ENCODE measurements at regions not wholly inside any gene's neighbourhood (a gene's known extent, or its start where the extent isn't known, plus 50 kb on each side); places are given as distances from the start of the nearest gene placed in this dataset.

DNA sequence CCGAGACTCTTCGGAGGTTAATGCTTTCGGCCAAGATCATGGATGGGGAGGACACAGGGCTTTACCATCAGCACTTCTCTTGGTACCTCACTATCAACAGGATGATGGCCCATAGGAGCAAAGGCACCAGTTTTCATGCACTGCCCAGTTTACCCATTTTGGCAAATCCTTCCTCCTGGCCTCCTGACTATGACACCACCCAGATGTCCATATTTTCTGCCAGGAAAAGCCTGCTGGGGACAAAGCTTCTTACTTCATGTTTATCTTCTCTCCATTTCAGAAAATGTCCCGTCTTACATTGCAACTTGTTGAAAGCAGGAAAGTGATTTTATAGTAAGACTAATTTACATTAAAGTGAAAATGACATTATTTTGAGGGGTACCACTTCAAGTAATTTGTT is 61.4 kb upstream of the GAS1 start:
- TF ChIP-seq, protein P1, sequence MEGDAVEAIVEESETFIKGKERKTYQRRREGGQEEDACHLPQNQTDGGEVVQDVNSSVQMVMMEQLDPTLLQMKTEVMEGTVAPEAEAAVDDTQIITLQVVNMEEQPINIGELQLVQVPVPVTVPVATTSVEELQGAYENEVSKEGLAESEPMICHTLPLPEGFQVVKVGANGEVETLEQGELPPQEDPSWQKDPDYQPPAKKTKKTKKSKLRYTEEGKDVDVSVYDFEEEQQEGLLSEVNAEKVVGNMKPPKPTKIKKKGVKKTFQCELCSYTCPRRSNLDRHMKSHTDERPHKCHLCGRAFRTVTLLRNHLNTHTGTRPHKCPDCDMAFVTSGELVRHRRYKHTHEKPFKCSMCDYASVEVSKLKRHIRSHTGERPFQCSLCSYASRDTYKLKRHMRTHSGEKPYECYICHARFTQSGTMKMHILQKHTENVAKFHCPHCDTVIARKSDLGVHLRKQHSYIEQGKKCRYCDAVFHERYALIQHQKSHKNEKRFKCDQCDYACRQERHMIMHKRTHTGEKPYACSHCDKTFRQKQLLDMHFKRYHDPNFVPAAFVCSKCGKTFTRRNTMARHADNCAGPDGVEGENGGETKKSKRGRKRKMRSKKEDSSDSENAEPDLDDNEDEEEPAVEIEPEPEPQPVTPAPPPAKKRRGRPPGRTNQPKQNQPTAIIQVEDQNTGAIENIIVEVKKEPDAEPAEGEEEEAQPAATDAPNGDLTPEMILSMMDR (optimal IDR thresholded peaks at IDR 0.05 in 1 of 3, IDR thresholded peaks at IDR 0.05 in 1 of 3, conservative IDR thresholded peaks at IDR 0.05 in 1 of 3; ENCODE audit: extremely low read depth in 1 of 3, insufficient read depth in 2 of 3, low read length in 3 of 3) = no peak
- no peak for TF ChIP-seq EZH2 (IDR thresholded peaks at IDR 0.05; ENCODE audit: low read length)
- dilution Hi-C loops (cut with MboI; ENCODE audit: extremely low pct_ligation_motif_present, low sequenced_read_pairs) = no loop called here
- H2AFZ ChIP-seq (ENCODE audit: control insufficient read depth, low read length) = no peak overlapping the region

DNA sequence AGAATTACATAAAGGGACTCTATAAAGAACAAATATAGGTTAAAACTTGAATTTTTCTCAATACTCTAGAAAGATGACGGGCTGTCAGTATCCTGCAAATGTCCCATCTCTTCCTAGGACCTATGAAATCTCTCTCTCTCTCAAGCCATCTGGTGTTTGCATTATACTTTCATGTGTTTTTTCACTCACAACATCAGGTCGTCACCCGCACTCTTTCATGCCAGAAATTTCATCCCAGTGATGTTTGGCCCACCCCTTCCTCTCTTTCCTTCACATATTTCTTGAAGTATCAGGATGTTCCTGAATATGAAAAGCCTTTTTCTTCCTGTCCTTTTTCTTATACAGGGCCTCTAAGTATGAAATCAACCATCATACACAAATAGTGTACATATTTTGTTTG is 63.3 kb upstream of the GAS1 start:
- TF ChIP-seq, protein P1 (optimal IDR thresholded peaks at IDR 0.05 in 1 of 3, IDR thresholded peaks at IDR 0.05 in 1 of 3, conservative IDR thresholded peaks at IDR 0.05 in 1 of 3; ENCODE audit: extremely low read depth in 1 of 3, insufficient read depth in 2 of 3, low read length in 3 of 3) = no peak
- TF ChIP-seq EZH2 (IDR thresholded peaks at IDR 0.05; ENCODE audit: low read length) = no peak
- Histone ChIP-seq H3K4me3 (ENCODE audit: control insufficient read depth in 2 of 3, extremely low read depth in 1 of 3, insufficient read depth in 2 of 3, low read depth in 1 of 3, low read length in 3 of 3) (no peak overlapping the region), H4K20me1 (ENCODE audit: control insufficient read depth, extremely low read depth, insufficient read depth, low read length) (no peaks in the 10 kb centered on the region), H2AFZ (ENCODE audit: control insufficient read depth, low read length) (no peak overlapping the region), H3K27ac (ENCODE audit: control insufficient read depth, insufficient read depth, low read length) (no peak overlapping the region), H3K9me3 (ENCODE audit: control insufficient read depth, low read depth, low read length) (no peaks in the 10 kb centered on the region), H3K79me2 (ENCODE audit: control insufficient read depth, insufficient read depth, low read length) (no peaks in the 10 kb centered on the region), H3K4me1 (ENCODE audit: control insufficient read depth, extremely low read depth, insufficient read depth, low read length) (peaks cover 9% of the 10 kb centered on the region), H3K9me1 (ENCODE audit: control insufficient read depth, extremely low read depth, insufficient read depth, low read length) (no peaks in the 10 kb centered on the region), H3K9ac (ENCODE audit: control insufficient read depth, extremely low read depth, insufficient read depth, low read length) (no peak overlapping the region), H3K4me2 (ENCODE audit: control insufficient read depth, extremely low read depth, insufficient read depth, low read depth, low read length) (no peak overlapping the region), H3K27me3 (ENCODE audit: control insufficient read depth, extremely low read depth, insufficient read depth, low read length) (no peaks in the 10 kb centered on the region), H3K36me3 (ENCODE audit: control insufficient read depth in 2 of 2, extremely low read depth in 1 of 2, insufficient read depth in 2 of 2, low read length in 2 of 2) (no peaks in the 10 kb centered on the region)
- DNase-seq (ENCODE audit: low read depth, low spot score) = no peak
- dilution Hi-C loops (cut with MboI; ENCODE audit: extremely low pct_ligation_motif_present, low sequenced_read_pairs) = no loop called here
- no peak for FAIRE-seq

More for the DNA sequence above, 61.4 kb upstream of the GAS1 start:
- H3K4me1 ChIP-seq (ENCODE audit: control insufficient read depth, extremely low read depth, insufficient read depth, low read length) = peaks cover 9% of the 10 kb centered on the region
- no peak overlapping the region for H3K9ac ChIP-seq (ENCODE audit: control insufficient read depth, extremely low read depth, insufficient read depth, low read length)
- H4K20me1 ChIP-seq (ENCODE audit: control insufficient read depth, extremely low read depth, insufficient read depth, low read length) = no peaks in the 10 kb centered on the region
- FAIRE-seq = no peak
- H3K9me1 ChIP-seq (ENCODE audit: control insufficient read depth, extremely low read depth, insufficient read depth, low read length) = no peaks in the 10 kb centered on the region
- H3K4me3 ChIP-seq (ENCODE audit: control insufficient read depth in 2 of 3, extremely low read depth in 1 of 3, insufficient read depth in 2 of 3, low read depth in 1 of 3, low read length in 3 of 3) = no peak overlapping the region
- DNase-seq (ENCODE audit: low read depth, low spot score) = no peak
- no peak overlapping the region for H3K4me2 ChIP-seq (ENCODE audit: control insufficient read depth, extremely low read depth, insufficient read depth, low read depth, low read length)
- no peaks in the 10 kb centered on the region for H3K27me3 ChIP-seq (ENCODE audit: control insufficient read depth, extremely low read depth, insufficient read depth, low read length)
- no peaks in the 10 kb centered on the region for H3K9me3 ChIP-seq (ENCODE audit: control insufficient read depth, low read depth, low read length)
- no peak overlapping the region for H3K27ac ChIP-seq (ENCODE audit: control insufficient read depth, insufficient read depth, low read length)
- no peaks in the 10 kb centered on the region for H3K36me3 ChIP-seq (ENCODE audit: control insufficient read depth in 2 of 2, extremely low read depth in 1 of 2, insufficient read depth in 2 of 2, low read length in 2 of 2)
- no peaks in the 10 kb centered on the region for H3K79me2 ChIP-seq (ENCODE audit: control insufficient read depth, insufficient read depth, low read length)
